Vagina (tissue), 2 donors: ENCODE measurements at regions not wholly inside any gene's neighbourhood (a gene's known extent, or its start where the extent isn't known, plus 50 kb on each side); places are given as distances from the start of the nearest gene placed in this dataset.

Experiments used
- POLR2A ChIP-seq, 2 donors: fragments of 450-650 bp; IDR thresholded peaks; one replicate each; pipeline ENCODE4 v1.6.1; 2017; ENCODE audit warnings: antibody characterized with exemption in 2 of 2, mild to moderate bottlenecking in 2 of 2, moderate library complexity in 2 of 2
- POLR2AphosphoS5 ChIP-seq, 2 donors: sonication (generic); formaldehyde crosslinking; IDR thresholded peaks; one replicate each; pipeline ENCODE4 v1.9.0; 2017; ENCODE audit warnings: antibody characterized with exemption in 2 of 2, mild to moderate bottlenecking in 2 of 2, low read depth in 1 of 2; ENCODE audit not compliant: insufficient read depth in 1 of 2
- TF ChIP-seq, protein P1 (sequence below), 3 experiments: fragments of 450-650 bp in 2 of 3; fragments of 200-600 bp in 1 of 3; sonication (generic) in 1 of 3; IDR thresholded peaks; one replicate each; pipeline ENCODE4 v1.5.1; 2017 to 2019; ENCODE audit warnings: antibody characterized with exemption in 3 of 3, mild to moderate bottlenecking in 2 of 3, moderate library complexity in 2 of 3

- TF ChIP-seq POLR2A (IDR thresholded peaks at IDR 0.05) (no peak), POLR2AphosphoS5 (IDR thresholded peaks at IDR 0.05; ENCODE audit: insufficient read depth in 1 of 2, low read depth in 1 of 2) (no peak)
- TF ChIP-seq, protein P1, sequence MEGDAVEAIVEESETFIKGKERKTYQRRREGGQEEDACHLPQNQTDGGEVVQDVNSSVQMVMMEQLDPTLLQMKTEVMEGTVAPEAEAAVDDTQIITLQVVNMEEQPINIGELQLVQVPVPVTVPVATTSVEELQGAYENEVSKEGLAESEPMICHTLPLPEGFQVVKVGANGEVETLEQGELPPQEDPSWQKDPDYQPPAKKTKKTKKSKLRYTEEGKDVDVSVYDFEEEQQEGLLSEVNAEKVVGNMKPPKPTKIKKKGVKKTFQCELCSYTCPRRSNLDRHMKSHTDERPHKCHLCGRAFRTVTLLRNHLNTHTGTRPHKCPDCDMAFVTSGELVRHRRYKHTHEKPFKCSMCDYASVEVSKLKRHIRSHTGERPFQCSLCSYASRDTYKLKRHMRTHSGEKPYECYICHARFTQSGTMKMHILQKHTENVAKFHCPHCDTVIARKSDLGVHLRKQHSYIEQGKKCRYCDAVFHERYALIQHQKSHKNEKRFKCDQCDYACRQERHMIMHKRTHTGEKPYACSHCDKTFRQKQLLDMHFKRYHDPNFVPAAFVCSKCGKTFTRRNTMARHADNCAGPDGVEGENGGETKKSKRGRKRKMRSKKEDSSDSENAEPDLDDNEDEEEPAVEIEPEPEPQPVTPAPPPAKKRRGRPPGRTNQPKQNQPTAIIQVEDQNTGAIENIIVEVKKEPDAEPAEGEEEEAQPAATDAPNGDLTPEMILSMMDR (IDR thresholded peaks at IDR 0.05), result no peak
These were observed 167.7 kb downstream of the COG6 start for GRCh38 chr13:39823063-39823713.
